Breast epithelium (tissue), 3 donors: ENCODE measurements at regions not wholly inside any gene's neighbourhood (a gene's known extent, or its start where the extent isn't known, plus 50 kb on each side); places are given as distances from the start of the nearest gene placed in this dataset.

Source experiments
- POLR2A ChIP-seq: fragments of 450-650 bp; IDR thresholded peaks from one replicate; pipeline ENCODE4 v1.6.1; 2016; ENCODE audit warnings: antibody characterized with exemption, mild to moderate bottlenecking, moderate library complexity
- TF ChIP-seq, protein P1 (sequence below), 3 donors: fragments of 450-650 bp; IDR thresholded peaks; one replicate each; pipeline ENCODE4 v1.5.1; 2016 to 2017; ENCODE audit warnings: antibody characterized with exemption in 3 of 3, mild to moderate bottlenecking in 3 of 3, moderate library complexity in 3 of 3

DNA sequence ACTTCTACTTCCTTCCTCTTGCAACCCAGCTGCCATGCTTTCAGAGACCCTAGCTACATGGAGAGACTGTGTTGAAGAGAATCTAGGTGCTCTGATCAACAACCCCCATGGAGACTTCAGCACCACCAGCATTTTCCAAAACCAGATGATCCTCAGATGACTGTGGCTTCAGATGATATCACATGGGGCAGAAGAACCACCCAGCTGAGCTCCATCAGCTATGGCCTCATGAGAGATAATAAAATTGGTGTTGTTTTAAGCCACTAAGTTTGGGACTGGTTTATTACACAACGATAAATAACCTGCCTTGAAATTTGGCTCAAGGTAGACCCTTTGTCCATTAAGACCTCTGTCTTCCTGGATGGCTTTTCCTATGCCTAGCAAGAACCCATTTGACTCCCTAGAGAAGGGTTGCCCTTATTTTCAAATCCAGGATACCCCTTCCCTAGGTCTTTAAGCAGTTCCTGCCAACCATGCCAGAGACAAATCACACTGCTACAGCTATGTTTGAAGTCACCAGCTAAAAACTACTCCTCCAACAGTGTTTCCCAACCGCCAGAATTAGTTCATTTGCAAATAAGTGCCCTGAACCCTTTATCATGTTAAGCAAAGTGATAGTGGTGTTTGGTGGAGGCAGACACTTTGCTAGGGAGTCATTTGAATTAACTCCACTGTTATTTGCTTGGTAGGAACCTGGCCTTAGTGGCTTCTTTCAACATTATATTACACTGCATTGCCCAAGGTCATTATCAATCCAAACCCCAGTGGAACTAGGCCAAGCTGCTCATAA is 136.9 kb upstream of the PALS2 start:
- TF ChIP-seq, protein P1, sequence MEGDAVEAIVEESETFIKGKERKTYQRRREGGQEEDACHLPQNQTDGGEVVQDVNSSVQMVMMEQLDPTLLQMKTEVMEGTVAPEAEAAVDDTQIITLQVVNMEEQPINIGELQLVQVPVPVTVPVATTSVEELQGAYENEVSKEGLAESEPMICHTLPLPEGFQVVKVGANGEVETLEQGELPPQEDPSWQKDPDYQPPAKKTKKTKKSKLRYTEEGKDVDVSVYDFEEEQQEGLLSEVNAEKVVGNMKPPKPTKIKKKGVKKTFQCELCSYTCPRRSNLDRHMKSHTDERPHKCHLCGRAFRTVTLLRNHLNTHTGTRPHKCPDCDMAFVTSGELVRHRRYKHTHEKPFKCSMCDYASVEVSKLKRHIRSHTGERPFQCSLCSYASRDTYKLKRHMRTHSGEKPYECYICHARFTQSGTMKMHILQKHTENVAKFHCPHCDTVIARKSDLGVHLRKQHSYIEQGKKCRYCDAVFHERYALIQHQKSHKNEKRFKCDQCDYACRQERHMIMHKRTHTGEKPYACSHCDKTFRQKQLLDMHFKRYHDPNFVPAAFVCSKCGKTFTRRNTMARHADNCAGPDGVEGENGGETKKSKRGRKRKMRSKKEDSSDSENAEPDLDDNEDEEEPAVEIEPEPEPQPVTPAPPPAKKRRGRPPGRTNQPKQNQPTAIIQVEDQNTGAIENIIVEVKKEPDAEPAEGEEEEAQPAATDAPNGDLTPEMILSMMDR (IDR thresholded peaks at IDR 0.05): no peak
- TF ChIP-seq POLR2A: no peak
